WTC11 (cell line): ENCODE measurements at regions not wholly inside any gene's neighbourhood (a gene's known extent, or its start where the extent isn't known, plus 50 kb on each side); places are given as distances from the start of the nearest gene placed in this dataset.

Experiments
- TF ChIP-seq, protein P1 (sequence below): sonication (generic); formaldehyde crosslinking; IDR thresholded peaks from 2 replicates; pipeline ENCODE4 v1.8.1; 2023; ENCODE audit warnings: mild to moderate bottlenecking, missing genetic modification reagents
- TF ChIP-seq, protein P2 (sequence below): fragments of 200-600 bp; IDR thresholded peaks from 2 replicates; pipeline ENCODE4 v1.8.0; 2022; ENCODE audit warnings: antibody characterized with exemption
- TF ChIP-seq, protein P3 (sequence below): fragments of 250-450 bp; sonication (Bioruptor Pico); IDR thresholded peaks from 2 replicates; pipeline ENCODE4 v2.1.2; 2022; ENCODE audit warnings: mild to moderate bottlenecking, moderate library complexity

DNA sequence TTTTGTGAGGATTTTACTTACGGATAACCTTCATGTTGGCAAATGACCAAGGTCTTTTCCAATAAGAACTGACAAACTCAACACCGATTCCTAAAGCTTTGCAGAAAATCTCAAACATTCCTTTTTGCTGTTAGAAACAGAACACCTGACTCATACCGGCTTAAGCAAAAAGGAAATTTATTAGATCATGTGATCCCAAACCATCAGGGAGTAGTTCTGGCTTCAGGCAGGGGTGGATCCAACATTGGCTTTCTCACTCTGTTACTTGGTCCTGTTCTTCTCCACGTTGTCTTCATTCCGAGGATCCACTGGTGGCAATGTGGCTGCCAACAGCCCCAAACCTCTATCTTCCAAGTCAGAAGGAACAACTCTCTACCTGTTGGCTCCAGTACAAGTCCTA, 95.9 kb upstream of the PMEPA1 start:
- TF ChIP-seq, protein P1, sequence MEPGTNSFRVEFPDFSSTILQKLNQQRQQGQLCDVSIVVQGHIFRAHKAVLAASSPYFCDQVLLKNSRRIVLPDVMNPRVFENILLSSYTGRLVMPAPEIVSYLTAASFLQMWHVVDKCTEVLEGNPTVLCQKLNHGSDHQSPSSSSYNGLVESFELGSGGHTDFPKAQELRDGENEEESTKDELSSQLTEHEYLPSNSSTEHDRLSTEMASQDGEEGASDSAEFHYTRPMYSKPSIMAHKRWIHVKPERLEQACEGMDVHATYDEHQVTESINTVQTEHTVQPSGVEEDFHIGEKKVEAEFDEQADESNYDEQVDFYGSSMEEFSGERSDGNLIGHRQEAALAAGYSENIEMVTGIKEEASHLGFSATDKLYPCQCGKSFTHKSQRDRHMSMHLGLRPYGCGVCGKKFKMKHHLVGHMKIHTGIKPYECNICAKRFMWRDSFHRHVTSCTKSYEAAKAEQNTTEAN (CRISPR knock-in tag), result no peak
- TF ChIP-seq, protein P2, sequence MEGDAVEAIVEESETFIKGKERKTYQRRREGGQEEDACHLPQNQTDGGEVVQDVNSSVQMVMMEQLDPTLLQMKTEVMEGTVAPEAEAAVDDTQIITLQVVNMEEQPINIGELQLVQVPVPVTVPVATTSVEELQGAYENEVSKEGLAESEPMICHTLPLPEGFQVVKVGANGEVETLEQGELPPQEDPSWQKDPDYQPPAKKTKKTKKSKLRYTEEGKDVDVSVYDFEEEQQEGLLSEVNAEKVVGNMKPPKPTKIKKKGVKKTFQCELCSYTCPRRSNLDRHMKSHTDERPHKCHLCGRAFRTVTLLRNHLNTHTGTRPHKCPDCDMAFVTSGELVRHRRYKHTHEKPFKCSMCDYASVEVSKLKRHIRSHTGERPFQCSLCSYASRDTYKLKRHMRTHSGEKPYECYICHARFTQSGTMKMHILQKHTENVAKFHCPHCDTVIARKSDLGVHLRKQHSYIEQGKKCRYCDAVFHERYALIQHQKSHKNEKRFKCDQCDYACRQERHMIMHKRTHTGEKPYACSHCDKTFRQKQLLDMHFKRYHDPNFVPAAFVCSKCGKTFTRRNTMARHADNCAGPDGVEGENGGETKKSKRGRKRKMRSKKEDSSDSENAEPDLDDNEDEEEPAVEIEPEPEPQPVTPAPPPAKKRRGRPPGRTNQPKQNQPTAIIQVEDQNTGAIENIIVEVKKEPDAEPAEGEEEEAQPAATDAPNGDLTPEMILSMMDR, result no peak
- TF ChIP-seq, protein P3, sequence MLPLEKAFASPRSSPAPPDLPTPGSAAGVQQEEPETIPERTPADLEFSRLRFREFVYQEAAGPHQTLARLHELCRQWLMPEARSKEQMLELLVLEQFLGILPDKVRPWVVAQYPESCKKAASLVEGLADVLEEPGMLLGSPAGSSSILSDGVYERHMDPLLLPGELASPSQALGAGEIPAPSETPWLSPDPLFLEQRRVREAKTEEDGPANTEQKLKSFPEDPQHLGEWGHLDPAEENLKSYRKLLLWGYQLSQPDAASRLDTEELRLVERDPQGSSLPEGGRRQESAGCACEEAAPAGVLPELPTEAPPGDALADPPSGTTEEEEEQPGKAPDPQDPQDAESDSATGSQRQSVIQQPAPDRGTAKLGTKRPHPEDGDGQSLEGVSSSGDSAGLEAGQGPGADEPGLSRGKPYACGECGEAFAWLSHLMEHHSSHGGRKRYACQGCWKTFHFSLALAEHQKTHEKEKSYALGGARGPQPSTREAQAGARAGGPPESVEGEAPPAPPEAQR (CRISPR knock-in tag), result no peak
